Endothelial cell (in vitro differentiated cells): ENCODE measurements at regions not wholly inside any gene's neighbourhood (a gene's known extent, or its start where the extent isn't known, plus 50 kb on each side); places are given as distances from the start of the nearest gene placed in this dataset.

Source experiments
- DNase-seq: peaks from one replicate; pipeline ENCODE4 v3.0.0; 2021; ENCODE audit warnings: low spot score
- H3K27ac Mint-ChIP-seq: one replicate; pipeline ENCODE4 v1.8.0; 2021; ENCODE audit warnings: mixed read lengths, inconsistent platforms; ENCODE audit not compliant: unreplicated experiment
- H3K27me3 Mint-ChIP-seq: one replicate; pipeline ENCODE4 v1.8.0; 2021; ENCODE audit warnings: mild to moderate bottlenecking, moderate library complexity, mixed read lengths, inconsistent platforms; ENCODE audit not compliant: unreplicated experiment
- H3K36me3 Mint-ChIP-seq: one replicate; pipeline ENCODE4 v1.8.0; 2021; ENCODE audit warnings: mild to moderate bottlenecking, low read depth, mixed read lengths, inconsistent platforms; ENCODE audit not compliant: unreplicated experiment
- H3K4me1 Mint-ChIP-seq: one replicate; pipeline ENCODE4 v1.8.0; 2021; ENCODE audit warnings: mild to moderate bottlenecking, mixed read lengths, inconsistent platforms; ENCODE audit not compliant: unreplicated experiment
- H3K4me3 Mint-ChIP-seq: one replicate; pipeline ENCODE4 v1.8.0; 2021; ENCODE audit warnings: mild to moderate bottlenecking, mixed read lengths, inconsistent platforms; ENCODE audit not compliant: unreplicated experiment
- H3K9me3 Mint-ChIP-seq: one replicate; pipeline ENCODE4 v1.8.0; 2021; ENCODE audit warnings: mixed read lengths, inconsistent platforms; ENCODE audit not compliant: unreplicated experiment
- CTCF ChIP-seq: fragments of 200-600 bp; sonication (generic); IDR thresholded peaks from one replicate; pipeline ENCODE4 v1.5.0; 2021; ENCODE audit warnings: antibody characterized with exemption; ENCODE audit not compliant: unreplicated experiment

- H3K4me3 Mint-ChIP-seq: no peak overlapping the region
- H3K9me3 Mint-ChIP-seq: no peaks in the 10 kb centered on the region
- no peaks in the 10 kb centered on the region for H3K27me3 Mint-ChIP-seq
- no peak for DNase-seq
- no peak for TF ChIP-seq CTCF
- H3K4me1 Mint-ChIP-seq: no peaks in the 10 kb centered on the region
- no peak overlapping the region for H3K27ac Mint-ChIP-seq
- H3K36me3 Mint-ChIP-seq: no peaks in the 10 kb centered on the region
Observed at GRCh38 chr5:67455970-67456369, 259.4 kb upstream of the CD180 start.

- no peak for DNase-seq
- Mint-ChIP-seq H3K27ac (no peak overlapping the region), H3K9me3 (no peaks in the 10 kb centered on the region), H3K27me3 (no peaks in the 10 kb centered on the region), H3K4me1 (no peaks in the 10 kb centered on the region), H3K4me3 (no peak overlapping the region), H3K36me3 (no peaks in the 10 kb centered on the region)
- TF ChIP-seq CTCF: no peak
Observed at GRCh38 chr5:67454957-67455561, 258.5 kb upstream of the CD180 start.

GRCh38 chr5:67453111-67453905, 256.7 kb upstream of the CD180 start:
- Mint-ChIP-seq H3K9me3 (no peaks in the 10 kb centered on the region), H3K4me3 (no peak overlapping the region), H3K27me3 (no peaks in the 10 kb centered on the region), H3K36me3 (no peaks in the 10 kb centered on the region), H3K4me1 (no peaks in the 10 kb centered on the region), H3K27ac (no peak overlapping the region)
- no peak for DNase-seq
- no peak for TF ChIP-seq CTCF

- Mint-ChIP-seq H3K27me3 (no peaks in the 10 kb centered on the region), H3K36me3 (no peaks in the 10 kb centered on the region), H3K4me3 (no peak overlapping the region), H3K9me3 (no peaks in the 10 kb centered on the region), H3K4me1 (no peaks in the 10 kb centered on the region), H3K27ac (no peak overlapping the region)
- no peak for DNase-seq
- no peak for TF ChIP-seq CTCF
Observed at GRCh38 chr5:67451640-67452279, 255.2 kb upstream of the CD180 start.

GRCh38 chr5:67447732-67448131, 251.1 kb upstream of the CD180 start:
- H3K4me3 Mint-ChIP-seq: no peak overlapping the region
- TF ChIP-seq CTCF: no peak
- H3K27me3 Mint-ChIP-seq: no peaks in the 10 kb centered on the region
- no peaks in the 10 kb centered on the region for H3K36me3 Mint-ChIP-seq
- no peak overlapping the region for H3K27ac Mint-ChIP-seq
- H3K9me3 Mint-ChIP-seq: no peaks in the 10 kb centered on the region
- H3K4me1 Mint-ChIP-seq: no peaks in the 10 kb centered on the region
- DNase-seq: no peak
